ENCODE measurements at regions not wholly inside any gene's neighbourhood (a gene's known extent, or its start where the extent isn't known, plus 50 kb on each side); places are given as distances from the start of the nearest gene placed in this dataset.

GRCh38 chr12:123038486-123038885 lies 58.0 kb downstream of the ARL6IP4 start:
- Histone ChIP-seq H3K27me3 (replicated peaks in 1 of 4; ENCODE audit: control extremely low read depth in 1 of 4, control insufficient read depth in 3 of 4, insufficient read depth in 4 of 4, low read length in 3 of 4) (no peaks in the 10 kb centered on the region), H4K20me1 (ENCODE audit: control insufficient read depth, insufficient read depth, low read length, poor library complexity, severe bottlenecking) (no peaks in the 10 kb centered on the region), H3K27ac (ENCODE audit: low read length in 2 of 2) (no peak overlapping the region), H3K9me3 (ENCODE audit: control extremely low read depth in 1 of 3, control insufficient read depth in 2 of 3, insufficient read depth in 1 of 3, low read length in 2 of 3) (no peaks in the 10 kb centered on the region), H3K9ac (ENCODE audit: low read length) (no peak overlapping the region), H3K79me2 (ENCODE audit: control insufficient read depth, insufficient read depth, low read length) (peaks cover 5% of the 10 kb centered on the region), H3K36me3 (replicated peaks in 1 of 2; ENCODE audit: control extremely low read depth in 1 of 2, control insufficient read depth in 1 of 2, extremely low read depth in 1 of 2, insufficient read depth in 2 of 2, low read length in 1 of 2) (peaks cover 2 to 3% of the 10 kb centered on the region in 2 experiments), H3K4me3 (ENCODE audit: control extremely low read depth in 1 of 5, extremely low read depth in 1 of 5, insufficient read depth in 1 of 5, low read depth in 2 of 5, low read length in 4 of 5) (no peak overlapping the region), H3K4me2 (replicated peaks; ENCODE audit: low read depth, low read length, poor library complexity, severe bottlenecking) (no peak overlapping the region), H3K4me1 (ENCODE audit: control insufficient read depth in 2 of 2, insufficient read depth in 2 of 2, low read length in 2 of 2) (peaks cover 10 to 16% of the 10 kb centered on the region in 2 donors), H2AFZ (ENCODE audit: insufficient read depth, low read depth, low read length, poor library complexity, severe bottlenecking) (no peak overlapping the region)
- TF ChIP-seq EZH2 (IDR thresholded peaks at IDR 0.05; ENCODE audit: borderline replicate concordance, insufficient read depth, low read depth, low read length, poor library complexity, severe bottlenecking): no peak
- no peak for TF ChIP-seq CTCF (IDR thresholded peaks at IDR 0.05)
- intact Hi-C loops (cut with micrococcal nuclease): no loop called here
- DNase-seq: no peak
- Mint-ChIP-seq H3K9me3 (ENCODE audit: insufficient read depth) (no peaks in the 10 kb centered on the region), H3K4me3 (no peak overlapping the region), H3K27me3 (no peaks in the 10 kb centered on the region), H3K27ac (no peak overlapping the region), H3K4me1 (peaks cover 17% of the 10 kb centered on the region)
- ChIA-PET POLR2A (no interaction called here), CTCF (interaction anchor here (2.2 kb wide), 1 partner anchor 199 kb away, joined by 10 read pairs; no protein-coding TSS in a partner anchor)
- ATAC-seq (ENCODE audit: low read depth): no peak
- 99% methylated on average over 7 of the region's 7 CpGs for WGBS (ENCODE audit: insufficient coverage)

GRCh38 chr12:123037791-123038190 lies 57.3 kb downstream of the ARL6IP4 start:
- no peak for DNase-seq
- H3K9me3 ChIP-seq (ENCODE audit: control extremely low read depth in 1 of 3, control insufficient read depth in 2 of 3, insufficient read depth in 1 of 3, low read length in 2 of 3): no peaks in the 10 kb centered on the region
- Mint-ChIP-seq H3K9me3 (ENCODE audit: insufficient read depth) (no peaks in the 10 kb centered on the region), H3K27ac (no peak overlapping the region), H3K27me3 (no peaks in the 10 kb centered on the region), H3K4me1 (peaks cover 15% of the 10 kb centered on the region), H3K4me3 (no peak overlapping the region)
- no peak overlapping the region for H3K4me3 ChIP-seq (ENCODE audit: control extremely low read depth in 1 of 5, extremely low read depth in 1 of 5, insufficient read depth in 1 of 5, low read depth in 2 of 5, low read length in 4 of 5)
- intact Hi-C loops (cut with micrococcal nuclease): no loop called here
- no peak for ATAC-seq (ENCODE audit: low read depth)
- no peak overlapping the region for H3K27ac ChIP-seq (ENCODE audit: low read length in 2 of 2)
- WGBS (ENCODE audit: insufficient coverage): 90% methylated on average over 6 of the region's 6 CpGs
- peaks cover 9 to 14% of the 10 kb centered on the region in 2 donors for H3K4me1 ChIP-seq (ENCODE audit: control insufficient read depth in 2 of 2, insufficient read depth in 2 of 2, low read length in 2 of 2)
- H2AFZ ChIP-seq (ENCODE audit: insufficient read depth, low read depth, low read length, poor library complexity, severe bottlenecking): no peak overlapping the region
- POLR2A ChIA-PET: no interaction called here
- H3K79me2 ChIP-seq (ENCODE audit: control insufficient read depth, insufficient read depth, low read length): peaks cover 4% of the 10 kb centered on the region
- H3K4me2 ChIP-seq (replicated peaks; ENCODE audit: low read depth, low read length, poor library complexity, severe bottlenecking): no peak overlapping the region
- peaks cover 2 to 4% of the 10 kb centered on the region in 2 experiments for H3K36me3 ChIP-seq (replicated peaks in 1 of 2; ENCODE audit: control extremely low read depth in 1 of 2, control insufficient read depth in 1 of 2, extremely low read depth in 1 of 2, insufficient read depth in 2 of 2, low read length in 1 of 2)
- CTCF ChIA-PET: interaction anchor here (1.5 to 2.2 kb wide), 2 partner anchors 9 to 200 kb away, joined by 4 to 10 read pairs; no protein-coding TSS in a partner anchor
- no peaks in the 10 kb centered on the region for H4K20me1 ChIP-seq (ENCODE audit: control insufficient read depth, insufficient read depth, low read length, poor library complexity, severe bottlenecking)
- no peak overlapping the region for H3K9ac ChIP-seq (ENCODE audit: low read length)
- no peaks in the 10 kb centered on the region for H3K27me3 ChIP-seq (replicated peaks in 1 of 4; ENCODE audit: control extremely low read depth in 1 of 4, control insufficient read depth in 3 of 4, insufficient read depth in 4 of 4, low read length in 3 of 4)
- no peak for TF ChIP-seq CTCF (IDR thresholded peaks at IDR 0.05)
- TF ChIP-seq EZH2 (IDR thresholded peaks at IDR 0.05; ENCODE audit: borderline replicate concordance, insufficient read depth, low read depth, low read length, poor library complexity, severe bottlenecking): no peak

All from B cell (primary cell).